ENCODE measurements at regions not wholly inside any gene's neighbourhood (a gene's known extent, or its start where the extent isn't known, plus 50 kb on each side); places are given as distances from the start of the nearest gene placed in this dataset.

DNA sequence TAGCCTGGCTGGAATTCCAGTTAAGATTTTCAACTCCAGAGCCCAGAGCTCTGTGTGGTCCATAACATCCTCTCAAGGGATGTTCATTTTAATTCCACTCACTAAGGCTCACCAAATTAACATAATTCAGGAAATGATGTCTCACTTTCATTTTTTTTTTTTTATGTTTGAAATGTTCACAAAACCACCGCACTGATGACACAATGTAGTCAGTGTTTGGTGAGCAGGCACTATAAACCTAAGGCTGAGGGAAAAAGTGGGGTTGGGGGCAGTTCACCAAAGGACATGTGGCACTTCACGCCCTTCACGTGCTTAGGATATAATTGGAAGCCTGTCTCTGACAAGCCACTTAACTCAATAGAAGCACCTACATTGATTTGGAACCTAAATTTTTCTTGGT lies 177.3 kb upstream of the CAMK1G start:
- H4K20me1 ChIP-seq (ENCODE audit: insufficient read depth, low read length, poor library complexity, severe bottlenecking), result no peaks in the 10 kb centered on the region
- no peaks in the 10 kb centered on the region for H3K9me2 ChIP-seq (replicated peaks; ENCODE audit: low read depth, low read length)
- no peak overlapping the region for H2AFZ ChIP-seq (ENCODE audit: low read length)
- no peaks in the 10 kb centered on the region for H3K27me3 ChIP-seq (ENCODE audit: insufficient read depth, low read length, poor library complexity, severe bottlenecking)
- no peaks in the 10 kb centered on the region for H3K4me1 ChIP-seq (ENCODE audit: insufficient read depth, low read length, poor library complexity, severe bottlenecking)
- no peak overlapping the region for H3K4me3 ChIP-seq (ENCODE audit: low read length, poor library complexity, severe bottlenecking)
- no peaks in the 10 kb centered on the region for H3F3A ChIP-seq (ENCODE audit: low read depth)
- H3K36me3 ChIP-seq (ENCODE audit: insufficient read depth, low read length), result no peaks in the 10 kb centered on the region
- H3K79me2 ChIP-seq (ENCODE audit: insufficient read depth, low read length), result no peaks in the 10 kb centered on the region
- no peak overlapping the region for H3K9ac ChIP-seq (ENCODE audit: low read depth, low read length, poor library complexity, severe bottlenecking)
- H3K4me2 ChIP-seq (ENCODE audit: low read depth, low read length, poor library complexity, severe bottlenecking), result no peak overlapping the region
- TF ChIP-seq, protein P1, sequence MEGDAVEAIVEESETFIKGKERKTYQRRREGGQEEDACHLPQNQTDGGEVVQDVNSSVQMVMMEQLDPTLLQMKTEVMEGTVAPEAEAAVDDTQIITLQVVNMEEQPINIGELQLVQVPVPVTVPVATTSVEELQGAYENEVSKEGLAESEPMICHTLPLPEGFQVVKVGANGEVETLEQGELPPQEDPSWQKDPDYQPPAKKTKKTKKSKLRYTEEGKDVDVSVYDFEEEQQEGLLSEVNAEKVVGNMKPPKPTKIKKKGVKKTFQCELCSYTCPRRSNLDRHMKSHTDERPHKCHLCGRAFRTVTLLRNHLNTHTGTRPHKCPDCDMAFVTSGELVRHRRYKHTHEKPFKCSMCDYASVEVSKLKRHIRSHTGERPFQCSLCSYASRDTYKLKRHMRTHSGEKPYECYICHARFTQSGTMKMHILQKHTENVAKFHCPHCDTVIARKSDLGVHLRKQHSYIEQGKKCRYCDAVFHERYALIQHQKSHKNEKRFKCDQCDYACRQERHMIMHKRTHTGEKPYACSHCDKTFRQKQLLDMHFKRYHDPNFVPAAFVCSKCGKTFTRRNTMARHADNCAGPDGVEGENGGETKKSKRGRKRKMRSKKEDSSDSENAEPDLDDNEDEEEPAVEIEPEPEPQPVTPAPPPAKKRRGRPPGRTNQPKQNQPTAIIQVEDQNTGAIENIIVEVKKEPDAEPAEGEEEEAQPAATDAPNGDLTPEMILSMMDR (conservative IDR thresholded peaks at IDR 0.05; ENCODE audit: low read length), result no peak
- no peak for TF ChIP-seq EZH2phosphoT487 (IDR thresholded peaks at IDR 0.05; ENCODE audit: borderline replicate concordance)
- H3K9me3 ChIP-seq (ENCODE audit: insufficient read depth, low read depth, low read length), result no peaks in the 10 kb centered on the region

DNA sequence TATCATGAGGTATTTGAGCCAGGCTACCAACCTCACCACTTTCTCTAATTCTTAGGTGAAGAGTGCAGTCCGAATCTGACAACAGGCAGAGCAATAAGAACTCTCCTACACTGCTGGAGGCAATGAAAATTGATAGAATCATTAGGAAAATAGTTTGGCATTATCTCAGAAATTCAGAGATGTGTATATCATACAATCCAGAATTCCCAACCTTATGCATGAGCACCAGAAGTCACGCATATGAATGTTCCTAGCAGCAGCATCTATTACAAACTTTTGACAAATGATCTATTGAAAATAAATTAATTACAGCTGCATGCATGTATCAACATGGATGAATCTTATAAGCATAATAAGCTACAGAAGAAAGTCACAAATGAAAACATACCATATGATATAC lies 176.9 kb upstream of the CAMK1G start:
- H2AFZ ChIP-seq (ENCODE audit: low read length), result no peak overlapping the region
- H3K9me3 ChIP-seq (ENCODE audit: insufficient read depth, low read depth, low read length), result no peaks in the 10 kb centered on the region
- H3K27me3 ChIP-seq (ENCODE audit: insufficient read depth, low read length, poor library complexity, severe bottlenecking), result no peaks in the 10 kb centered on the region
- H3K9me2 ChIP-seq (replicated peaks; ENCODE audit: low read depth, low read length), result no peaks in the 10 kb centered on the region
- TF ChIP-seq, protein P1 (conservative IDR thresholded peaks at IDR 0.05; ENCODE audit: low read length), result no peak
- no peak for TF ChIP-seq EZH2phosphoT487 (IDR thresholded peaks at IDR 0.05; ENCODE audit: borderline replicate concordance)
- H3K79me2 ChIP-seq (ENCODE audit: insufficient read depth, low read length), result no peaks in the 10 kb centered on the region
- no peak overlapping the region for H3K9ac ChIP-seq (ENCODE audit: low read depth, low read length, poor library complexity, severe bottlenecking)
- no peaks in the 10 kb centered on the region for H3K4me1 ChIP-seq (ENCODE audit: insufficient read depth, low read length, poor library complexity, severe bottlenecking)
- H3K4me2 ChIP-seq (ENCODE audit: low read depth, low read length, poor library complexity, severe bottlenecking), result no peak overlapping the region
- H3K36me3 ChIP-seq (ENCODE audit: insufficient read depth, low read length), result no peaks in the 10 kb centered on the region
- H4K20me1 ChIP-seq (ENCODE audit: insufficient read depth, low read length, poor library complexity, severe bottlenecking), result no peaks in the 10 kb centered on the region
- no peaks in the 10 kb centered on the region for H3F3A ChIP-seq (ENCODE audit: low read depth)
- no peak overlapping the region for H3K4me3 ChIP-seq (ENCODE audit: low read length, poor library complexity, severe bottlenecking)

DNA sequence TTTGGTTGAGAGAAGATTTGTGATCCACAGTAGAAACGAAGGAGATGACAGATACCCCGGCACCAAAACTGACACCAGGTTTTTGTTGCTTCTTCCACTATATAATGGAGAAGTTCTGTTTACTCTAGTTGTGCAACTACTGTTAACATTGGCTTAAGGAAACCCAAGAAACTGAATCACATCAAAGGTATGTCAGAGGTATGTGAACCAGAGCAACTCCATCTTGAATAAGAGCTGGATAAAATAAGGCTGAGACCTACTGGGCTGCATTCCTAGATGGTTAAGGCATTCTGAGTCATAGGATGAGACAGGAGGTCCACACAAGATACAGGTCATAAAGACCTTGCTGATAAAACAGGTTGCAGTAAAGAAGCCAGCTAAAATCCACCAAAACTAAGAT lies 173.7 kb upstream of the CAMK1G start:
- no peaks in the 10 kb centered on the region for H3K27me3 ChIP-seq (ENCODE audit: insufficient read depth, low read length, poor library complexity, severe bottlenecking)
- H3K36me3 ChIP-seq (ENCODE audit: insufficient read depth, low read length), result no peaks in the 10 kb centered on the region
- H3F3A ChIP-seq (ENCODE audit: low read depth), result no peaks in the 10 kb centered on the region
- no peak for TF ChIP-seq EZH2phosphoT487 (IDR thresholded peaks at IDR 0.05; ENCODE audit: borderline replicate concordance)
- TF ChIP-seq, protein P1 (conservative IDR thresholded peaks at IDR 0.05; ENCODE audit: low read length), result no peak
- no peaks in the 10 kb centered on the region for H3K79me2 ChIP-seq (ENCODE audit: insufficient read depth, low read length)
- no peaks in the 10 kb centered on the region for H3K4me1 ChIP-seq (ENCODE audit: insufficient read depth, low read length, poor library complexity, severe bottlenecking)
- H3K9me2 ChIP-seq (replicated peaks; ENCODE audit: low read depth, low read length), result no peaks in the 10 kb centered on the region
- H4K20me1 ChIP-seq (ENCODE audit: insufficient read depth, low read length, poor library complexity, severe bottlenecking), result no peaks in the 10 kb centered on the region
- no peak overlapping the region for H2AFZ ChIP-seq (ENCODE audit: low read length)
- no peak overlapping the region for H3K9ac ChIP-seq (ENCODE audit: low read depth, low read length, poor library complexity, severe bottlenecking)
- no peaks in the 10 kb centered on the region for H3K9me3 ChIP-seq (ENCODE audit: insufficient read depth, low read depth, low read length)
- H3K4me3 ChIP-seq (ENCODE audit: low read length, poor library complexity, severe bottlenecking), result no peak overlapping the region
- H3K4me2 ChIP-seq (ENCODE audit: low read depth, low read length, poor library complexity, severe bottlenecking), result no peak overlapping the region

All from Loucy (cell line).